Muscle of arm (tissue), 1 donor: ENCODE measurements at regions not wholly inside any gene's neighbourhood (a gene's known extent, or its start where the extent isn't known, plus 50 kb on each side); places are given as distances from the start of the nearest gene placed in this dataset.

Experiments
- DNase-seq: peaks from one replicate; pipeline ENCODE4 v3.0.0-alpha.2; 2013

DNA sequence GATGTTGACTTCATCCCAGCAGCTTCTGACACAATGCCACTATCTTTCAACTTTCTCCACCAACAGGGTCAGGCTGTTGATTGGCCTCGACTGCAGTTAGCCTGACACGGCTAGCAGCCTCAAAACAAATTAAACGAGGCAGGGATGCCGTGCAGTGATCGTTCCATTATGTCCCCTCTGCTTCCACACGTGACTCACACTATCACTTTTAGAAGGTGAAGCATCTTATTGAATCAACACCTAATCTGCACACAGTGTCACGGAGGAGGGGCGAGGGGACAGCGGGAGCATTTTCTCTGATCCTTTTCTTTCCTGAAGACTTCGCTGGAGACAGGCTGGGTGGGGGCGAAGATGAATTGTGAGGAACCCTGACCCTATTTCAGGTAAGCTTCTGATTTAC, 241.9 kb upstream of the ZNF507 start:
- DNase-seq: no peak

- no peak for DNase-seq
Observed at GRCh38 chr19:32104153-32104849, 241.1 kb upstream of the ZNF507 start.

- DNase-seq: no peak
Observed at GRCh38 chr19:32104850-32105235, 240.6 kb upstream of the ZNF507 start.

GRCh38 chr19:32105527-32106310, 239.7 kb upstream of the ZNF507 start:
- DNase-seq: peak; percentile 15

GRCh38 chr19:32122258-32122657, 223.2 kb upstream of the ZNF507 start:
- no peak for DNase-seq

- no peak for DNase-seq
Observed at GRCh38 chr19:32123355-32123940, 222.0 kb upstream of the ZNF507 start.

GRCh38 chr19:32124585-32124984, 220.8 kb upstream of the ZNF507 start:
- DNase-seq: no peak

DNA sequence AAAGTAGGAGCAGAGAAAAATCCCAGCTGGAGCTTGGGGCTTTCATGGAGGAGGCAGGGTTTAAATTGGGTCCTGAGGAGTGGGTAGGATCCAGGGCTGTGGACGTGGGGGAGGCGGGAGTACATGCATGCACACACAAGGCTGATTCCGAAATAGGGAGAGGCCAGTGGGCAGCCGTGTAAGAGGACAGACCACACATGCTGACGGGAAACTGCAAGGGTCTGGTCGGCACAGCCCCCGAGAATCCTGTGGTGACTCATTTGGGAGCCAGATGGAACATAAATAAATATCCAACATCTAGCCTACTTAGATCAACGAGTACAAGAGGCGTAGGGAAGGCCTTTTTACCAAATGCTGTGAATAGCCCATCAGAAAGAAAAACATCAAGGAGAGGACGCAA, 216.3 kb upstream of the ZNF507 start:
- DNase-seq: no peak

DNA sequence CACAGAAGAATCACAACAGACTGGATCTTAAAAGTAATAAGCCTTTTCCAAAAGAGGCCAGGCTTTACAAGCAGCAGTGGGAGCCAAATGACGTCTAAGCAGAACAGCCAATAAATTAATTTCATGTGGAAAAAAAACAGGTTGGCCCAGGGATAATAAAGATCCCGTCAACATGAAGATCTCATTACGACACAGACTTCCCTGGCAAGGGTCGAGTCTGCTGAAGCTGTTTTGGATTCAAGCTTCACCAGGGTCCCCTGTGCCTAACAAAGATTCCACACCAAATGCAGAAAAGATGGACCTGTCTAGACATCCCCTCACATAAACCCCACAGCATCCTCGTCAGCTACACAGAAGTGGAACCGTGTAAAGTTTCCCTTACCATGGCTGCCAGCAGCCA, 215.1 kb upstream of the ZNF507 start:
- peak; percentile 69 for DNase-seq

DNA sequence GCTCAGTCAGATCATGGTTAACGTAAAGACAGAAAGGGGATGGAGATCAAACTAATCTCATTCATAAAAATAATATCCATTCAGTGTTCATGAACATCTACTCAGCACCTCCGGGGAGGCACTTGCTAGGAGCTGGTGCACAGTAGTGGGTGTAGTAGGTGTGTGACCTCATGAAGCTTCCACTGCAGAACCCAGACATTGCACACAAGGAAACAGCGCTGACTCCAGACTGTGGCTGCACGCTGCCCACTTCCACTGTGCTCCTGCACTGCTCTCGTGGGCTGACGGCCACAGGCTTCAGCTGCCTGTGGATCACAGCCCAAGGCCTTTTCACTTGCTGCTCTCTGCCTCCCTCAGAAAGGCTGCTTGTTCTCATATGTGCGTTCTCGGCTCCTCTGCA, 214.4 kb upstream of the ZNF507 start:
- peak; percentile 19 for DNase-seq

GRCh38 chr19:32138416-32138815, 207.0 kb upstream of the ZNF507 start:
- DNase-seq: no peak

- no peak for DNase-seq
Observed at GRCh38 chr19:32141840-32142511, 203.4 kb upstream of the ZNF507 start.

GRCh38 chr19:32146664-32147063, 198.7 kb upstream of the ZNF507 start:
- no peak for DNase-seq

GRCh38 chr19:32150605-32151004, 194.8 kb upstream of the ZNF507 start:
- DNase-seq: no peak

DNA sequence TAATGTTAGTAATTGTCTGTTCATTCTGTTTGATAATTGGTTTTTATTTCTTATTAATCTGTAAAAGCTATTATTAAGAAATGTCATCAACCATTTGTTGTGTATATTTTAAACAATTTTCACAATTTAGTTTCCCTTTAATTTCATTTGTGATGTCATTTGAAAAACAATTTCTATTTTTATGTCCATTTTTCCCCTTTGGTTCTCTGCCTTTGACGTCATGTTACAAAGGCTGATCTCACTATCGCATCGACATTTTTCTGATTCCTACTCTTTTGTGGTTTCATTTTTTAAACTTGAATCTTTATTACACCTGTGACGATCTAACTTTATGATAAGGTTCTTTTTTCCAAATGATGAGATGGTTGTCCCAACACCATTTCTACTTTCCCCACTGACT, 191.0 kb upstream of the ZNF507 start:
- DNase-seq: no peak

- no peak for DNase-seq
Observed at GRCh38 chr19:32164384-32164992, 180.9 kb upstream of the ZNF507 start.

- no peak for DNase-seq
Observed at GRCh38 chr19:32165141-32165540, 180.3 kb upstream of the ZNF507 start.

DNA sequence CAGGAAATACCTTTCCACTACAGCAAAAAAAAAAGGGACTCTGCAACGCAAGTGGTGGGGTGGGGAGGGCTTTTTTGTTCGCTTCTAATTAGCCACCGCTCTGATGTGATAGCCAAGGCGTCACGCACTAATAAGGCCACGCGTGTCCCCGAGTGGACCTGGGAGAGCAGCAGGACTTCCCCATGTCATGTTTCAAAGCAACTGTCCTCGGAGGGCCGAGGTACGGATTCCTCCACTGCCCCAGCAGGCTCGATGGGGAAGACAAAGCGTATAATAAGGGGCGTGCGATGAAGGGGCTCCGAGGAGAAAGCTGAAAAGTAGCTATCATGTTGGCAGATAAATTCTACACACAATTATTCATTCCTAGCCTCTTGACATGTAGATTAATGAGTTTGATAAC, 179.7 kb upstream of the ZNF507 start:
- DNase-seq: no peak

- DNase-seq: no peak
Observed at GRCh38 chr19:32166238-32166637, 179.2 kb upstream of the ZNF507 start.

GRCh38 chr19:32168111-32168510, 177.3 kb upstream of the ZNF507 start:
- no peak for DNase-seq

GRCh38 chr19:32168606-32169005, 176.8 kb upstream of the ZNF507 start:
- DNase-seq: no peak

- DNase-seq: no peak
Observed at GRCh38 chr19:32171719-32172151, 173.7 kb upstream of the ZNF507 start.
